ENCODE measurements at regions not wholly inside any gene's neighbourhood (a gene's known extent, or its start where the extent isn't known, plus 50 kb on each side); places are given as distances from the start of the nearest gene placed in this dataset.

DNA sequence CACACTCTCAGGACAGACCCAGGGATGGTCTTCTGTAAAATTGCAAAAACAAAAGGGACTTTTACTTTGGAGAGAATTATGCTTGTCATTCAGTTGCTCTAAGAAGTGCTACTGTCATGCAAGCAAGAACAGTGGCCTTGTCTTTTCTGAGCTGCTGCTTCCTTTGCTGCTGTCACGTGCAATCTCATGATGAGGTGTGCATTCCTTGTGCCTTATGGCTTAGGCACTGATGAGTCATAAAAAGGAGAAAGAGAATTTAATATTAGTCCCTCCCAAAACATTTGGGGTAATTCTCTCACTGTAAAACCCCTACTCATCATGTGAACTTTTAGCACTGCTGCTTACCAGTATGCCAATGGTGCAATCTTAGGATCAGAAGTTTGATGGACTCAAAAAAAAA lies 2051.3 kb downstream of the TP53TG3F start:
- TF ChIP-seq, protein P1, sequence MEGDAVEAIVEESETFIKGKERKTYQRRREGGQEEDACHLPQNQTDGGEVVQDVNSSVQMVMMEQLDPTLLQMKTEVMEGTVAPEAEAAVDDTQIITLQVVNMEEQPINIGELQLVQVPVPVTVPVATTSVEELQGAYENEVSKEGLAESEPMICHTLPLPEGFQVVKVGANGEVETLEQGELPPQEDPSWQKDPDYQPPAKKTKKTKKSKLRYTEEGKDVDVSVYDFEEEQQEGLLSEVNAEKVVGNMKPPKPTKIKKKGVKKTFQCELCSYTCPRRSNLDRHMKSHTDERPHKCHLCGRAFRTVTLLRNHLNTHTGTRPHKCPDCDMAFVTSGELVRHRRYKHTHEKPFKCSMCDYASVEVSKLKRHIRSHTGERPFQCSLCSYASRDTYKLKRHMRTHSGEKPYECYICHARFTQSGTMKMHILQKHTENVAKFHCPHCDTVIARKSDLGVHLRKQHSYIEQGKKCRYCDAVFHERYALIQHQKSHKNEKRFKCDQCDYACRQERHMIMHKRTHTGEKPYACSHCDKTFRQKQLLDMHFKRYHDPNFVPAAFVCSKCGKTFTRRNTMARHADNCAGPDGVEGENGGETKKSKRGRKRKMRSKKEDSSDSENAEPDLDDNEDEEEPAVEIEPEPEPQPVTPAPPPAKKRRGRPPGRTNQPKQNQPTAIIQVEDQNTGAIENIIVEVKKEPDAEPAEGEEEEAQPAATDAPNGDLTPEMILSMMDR (IDR thresholded peaks at IDR 0.05; ENCODE audit: low read depth, low read length, poor library complexity, severe bottlenecking), result no peak
- no peak for TF ChIP-seq EZH2phosphoT487 (IDR thresholded peaks at IDR 0.05; ENCODE audit: borderline replicate concordance, low read length)

Measured in DOHH2 (cell line).